Subcutaneous abdominal adipose tissue (tissue), 5 donors: ENCODE measurements at regions not wholly inside any gene's neighbourhood (a gene's known extent, or its start where the extent isn't known, plus 50 kb on each side); places are given as distances from the start of the nearest gene placed in this dataset.

Source experiments
- H3K27ac ChIP-seq: one replicate; pipeline ENCODE4 v1.7.0; 2013; ENCODE audit warnings: low read depth, mild to moderate bottlenecking, inconsistent platforms, low read length, moderate library complexity
- H3K27me3 ChIP-seq, 5 donors: one replicate each; pipeline ENCODE4 v1.7.0; 2013; ENCODE audit warnings: low read length in 5 of 5, inconsistent platforms in 1 of 5; ENCODE audit not compliant: control insufficient read depth in 5 of 5, insufficient read depth in 4 of 5
- H3K36me3 ChIP-seq, 5 donors: one replicate each; pipeline ENCODE4 v1.7.0; 2013; ENCODE audit warnings: low read length in 5 of 5; ENCODE audit not compliant: control insufficient read depth in 5 of 5, insufficient read depth in 5 of 5
- H3K4me1 ChIP-seq, 5 donors: one replicate each; pipeline ENCODE4 v1.7.0; 2013; ENCODE audit warnings: low read length in 5 of 5, mild to moderate bottlenecking in 3 of 5, moderate library complexity in 1 of 5; ENCODE audit not compliant: control insufficient read depth in 5 of 5, insufficient read depth in 5 of 5
- H3K4me3 ChIP-seq, 5 donors: one replicate each; pipeline ENCODE4 v1.7.0; 2013; ENCODE audit warnings: low read length in 5 of 5, low read depth in 1 of 5
- H3K9ac ChIP-seq, 5 donors: one replicate each; pipeline ENCODE4 v1.7.0; 2013; ENCODE audit warnings: low read length in 5 of 5, mild to moderate bottlenecking in 4 of 5, moderate library complexity in 3 of 5
- H3K9me3 ChIP-seq, 5 donors: one replicate each; pipeline ENCODE4 v1.7.0; 2013; ENCODE audit warnings: low read length in 5 of 5; ENCODE audit not compliant: control insufficient read depth in 5 of 5
- donor health status: healthy.
- donor health status: healthy.
- donor health status: healthy.
- donor health status: healthy.
- donor health status: healthy.

DNA sequence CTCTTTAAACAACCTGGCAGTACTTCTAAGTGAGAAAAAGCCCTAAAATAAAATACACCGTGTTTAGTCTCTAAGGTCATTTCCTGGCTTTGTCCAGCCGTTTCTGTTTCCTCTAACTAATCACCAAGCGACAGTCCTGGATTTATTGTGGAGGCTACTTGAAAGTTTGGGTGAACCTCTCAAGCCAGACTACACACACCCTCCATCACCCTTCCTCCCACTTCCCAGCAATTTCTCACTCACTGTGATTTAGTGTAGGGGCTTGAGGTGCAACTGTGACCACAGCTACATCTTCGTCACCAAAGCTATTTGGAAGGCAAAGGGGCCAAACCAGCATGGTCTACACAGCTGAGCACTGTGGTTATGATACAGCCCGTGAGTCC lies 240.0 kb upstream of the SLC24A2 start:
- no peaks in the 10 kb centered on the region for H3K36me3 ChIP-seq
- peaks cover 2 to 30% (median 6%) of the 10 kb centered on the region in 5 donors for H3K4me1 ChIP-seq
- no peaks in the 10 kb centered on the region for H3K27me3 ChIP-seq
- no peak overlapping the region for H3K4me3 ChIP-seq
- no peak overlapping the region for H3K9ac ChIP-seq
- H3K27ac ChIP-seq = peak overlapping the region; percentile 33
- H3K9me3 ChIP-seq = no peaks in the 10 kb centered on the region

GRCh38 chr9:20028192-20028848 lies 239.5 kb upstream of the SLC24A2 start:
- peak overlapping the region; percentile 33 for H3K27ac ChIP-seq
- H3K27me3 ChIP-seq = no peaks in the 10 kb centered on the region
- H3K4me1 ChIP-seq = peaks cover 0 to 25% (median 2%) of the 10 kb centered on the region in 5 donors

GRCh38 chr9:20023961-20024571 lies 235.2 kb upstream of the SLC24A2 start:
- Histone ChIP-seq H3K36me3 (no peaks in the 10 kb centered on the region), H3K4me1 (peaks cover 0 to 10% (median 0%) of the 10 kb centered on the region in 5 donors), H3K4me3 (no peak overlapping the region), H3K9me3 (no peaks in the 10 kb centered on the region), H3K27ac (no peak overlapping the region), H3K27me3 (no peaks in the 10 kb centered on the region), H3K9ac (no peak overlapping the region)

More at GRCh38 chr9:20028192-20028848, 239.5 kb upstream of the SLC24A2 start:
- H3K4me3 ChIP-seq = peak overlapping the region in 2 of 5 donors; percentile 3
- H3K9me3 ChIP-seq = no peaks in the 10 kb centered on the region
- no peak overlapping the region for H3K9ac ChIP-seq
- H3K36me3 ChIP-seq = no peaks in the 10 kb centered on the region

DNA sequence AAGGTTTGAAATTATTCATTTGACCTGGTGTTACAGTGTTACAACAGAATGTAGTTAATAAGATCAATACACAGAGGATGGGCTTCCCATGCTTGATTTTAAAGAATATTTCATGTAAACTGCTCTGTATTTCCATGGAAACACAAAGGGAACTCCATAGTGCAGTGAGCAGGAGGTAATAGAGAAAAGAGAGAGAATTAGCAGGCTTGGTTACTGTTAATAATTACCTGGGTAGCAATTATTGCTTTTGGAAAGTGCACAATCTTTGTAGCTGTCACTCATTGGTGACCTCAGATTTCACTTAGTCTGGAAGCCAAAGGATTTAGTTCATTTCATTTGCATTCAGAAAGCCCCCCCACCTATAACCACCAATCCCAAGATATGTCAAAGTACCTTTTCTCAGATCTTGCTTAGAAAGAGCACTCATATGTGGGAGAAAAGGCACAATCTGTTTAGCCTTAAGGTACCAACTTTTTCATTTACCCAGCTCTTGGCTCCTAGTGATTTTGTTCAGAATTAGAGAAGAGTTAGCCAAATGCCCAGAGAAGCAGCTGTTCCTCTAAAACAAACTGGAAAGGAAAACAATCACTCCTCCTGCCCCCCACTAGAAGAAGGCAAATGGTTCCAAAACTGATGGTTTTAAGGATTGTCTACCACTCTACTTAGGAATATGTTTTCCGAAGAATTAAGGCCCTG lies 234.5 kb upstream of the SLC24A2 start:
- no peak overlapping the region for H3K4me3 ChIP-seq
- H3K27me3 ChIP-seq = no peaks in the 10 kb centered on the region
- H3K27ac ChIP-seq = no peak overlapping the region
- H3K4me1 ChIP-seq = peaks cover 0 to 7% (median 0%) of the 10 kb centered on the region in 5 donors
- no peak overlapping the region for H3K9ac ChIP-seq
- no peaks in the 10 kb centered on the region for H3K36me3 ChIP-seq
- H3K9me3 ChIP-seq = no peaks in the 10 kb centered on the region

DNA sequence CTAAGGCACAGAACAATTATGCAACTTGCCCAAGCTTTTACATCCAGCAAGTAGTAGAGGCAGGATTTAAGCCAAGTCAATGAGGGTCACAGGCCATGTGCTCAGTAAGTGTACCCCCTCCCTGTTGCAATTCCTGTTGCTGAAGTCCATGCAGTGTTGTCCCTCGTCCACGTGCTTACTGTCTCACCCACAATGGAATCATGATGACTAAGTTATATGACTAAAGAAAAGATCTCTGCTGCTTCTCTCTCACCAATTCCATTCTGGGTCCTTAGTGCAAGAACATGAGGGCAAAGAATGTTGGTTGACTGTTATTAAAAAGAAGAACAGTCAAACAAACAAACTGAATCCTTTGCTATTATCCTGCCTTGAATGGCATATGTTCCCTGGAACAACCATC lies 233.6 kb upstream of the SLC24A2 start:
- Histone ChIP-seq H3K4me3 (no peak overlapping the region), H3K9me3 (no peaks in the 10 kb centered on the region), H3K36me3 (no peaks in the 10 kb centered on the region), H3K9ac (no peak overlapping the region), H3K27me3 (no peaks in the 10 kb centered on the region), H3K27ac (no peak overlapping the region), H3K4me1 (no peaks in the 10 kb centered on the region)

- Histone ChIP-seq H3K27me3 (no peaks in the 10 kb centered on the region), H3K9me3 (peaks cover 0 to 4% (median 0%) of the 10 kb centered on the region in 5 donors), H3K9ac (no peak overlapping the region), H3K4me3 (no peak overlapping the region), H3K27ac (no peak overlapping the region), H3K36me3 (no peaks in the 10 kb centered on the region), H3K4me1 (peaks cover 0 to 6% (median 0%) of the 10 kb centered on the region in 5 donors)
These were observed 227.8 kb upstream of the SLC24A2 start for GRCh38 chr9:20016611-20017010.

GRCh38 chr9:20015427-20015931 lies 226.6 kb upstream of the SLC24A2 start:
- no peak overlapping the region for H3K9ac ChIP-seq
- no peaks in the 10 kb centered on the region for H3K27me3 ChIP-seq
- peaks cover 0 to 6% (median 0%) of the 10 kb centered on the region in 5 donors for H3K4me1 ChIP-seq
- H3K9me3 ChIP-seq = peaks cover 0 to 4% (median 0%) of the 10 kb centered on the region in 5 donors
- H3K4me3 ChIP-seq = no peak overlapping the region
- H3K27ac ChIP-seq = no peak overlapping the region
- no peaks in the 10 kb centered on the region for H3K36me3 ChIP-seq

- peaks cover 0 to 6% (median 0%) of the 10 kb centered on the region in 5 donors for H3K4me1 ChIP-seq
- H3K36me3 ChIP-seq = no peaks in the 10 kb centered on the region
- no peak overlapping the region for H3K27ac ChIP-seq
- peaks cover 0 to 4% (median 0%) of the 10 kb centered on the region in 5 donors for H3K9me3 ChIP-seq
- no peaks in the 10 kb centered on the region for H3K27me3 ChIP-seq
- H3K4me3 ChIP-seq = no peak overlapping the region
- no peak overlapping the region for H3K9ac ChIP-seq
These were observed 225.3 kb upstream of the SLC24A2 start for GRCh38 chr9:20014168-20014567.

GRCh38 chr9:20012232-20012631 lies 223.4 kb upstream of the SLC24A2 start:
- no peak overlapping the region for H3K4me3 ChIP-seq
- no peak overlapping the region for H3K9ac ChIP-seq
- peaks cover 0 to 6% (median 0%) of the 10 kb centered on the region in 5 donors for H3K4me1 ChIP-seq
- H3K27ac ChIP-seq = no peak overlapping the region
- no peaks in the 10 kb centered on the region for H3K36me3 ChIP-seq
- H3K9me3 ChIP-seq = peaks cover 0 to 4% (median 0%) of the 10 kb centered on the region in 5 donors
- no peaks in the 10 kb centered on the region for H3K27me3 ChIP-seq

DNA sequence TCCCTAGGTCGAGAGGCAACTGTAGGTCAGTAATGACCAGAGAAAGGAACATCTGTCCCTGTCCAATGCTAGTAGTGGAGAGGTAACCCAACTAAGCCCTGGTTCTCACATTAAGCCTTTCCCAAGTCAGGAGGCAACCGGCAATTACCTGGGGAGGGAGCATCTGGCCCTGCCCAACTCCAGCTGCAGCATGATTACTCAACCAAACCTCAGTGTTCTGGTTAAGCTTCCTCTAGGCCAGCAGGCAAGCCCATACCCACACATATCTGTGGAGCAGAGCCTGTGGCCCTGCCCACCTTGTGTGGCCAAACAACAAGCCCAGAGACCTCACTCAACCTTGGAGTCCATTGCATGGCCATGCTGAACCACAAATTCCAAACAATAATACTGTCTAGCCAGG lies 220.8 kb upstream of the SLC24A2 start:
- H3K27ac ChIP-seq = no peak overlapping the region
- H3K4me3 ChIP-seq = no peak overlapping the region
- H3K27me3 ChIP-seq = no peaks in the 10 kb centered on the region
- no peak overlapping the region for H3K9ac ChIP-seq
- H3K36me3 ChIP-seq = no peaks in the 10 kb centered on the region
- H3K4me1 ChIP-seq = no peaks in the 10 kb centered on the region
- peaks cover 0 to 4% (median 0%) of the 10 kb centered on the region in 5 donors for H3K9me3 ChIP-seq
